Caco-2 (cell line): ENCODE measurements at regions not wholly inside any gene's neighbourhood (a gene's known extent, or its start where the extent isn't known, plus 50 kb on each side); places are given as distances from the start of the nearest gene placed in this dataset.

Experiments
- BruUV-seq: library from RNA; stranded (reverse); fragments of 400-500 nt; replicated peaks from 2 replicates; lab custom pipeline; 2021; lab: Mats Ljungman, UMichigan
- CTCF ChIA-PET: fragments of 300-600 bp; sonication (Branson Sonifier 250); formaldehyde crosslinking; loops from one replicate; lab custom pipeline; 2022; ENCODE audit warnings: antibody characterized with exemption; lab: Charles Lee
- POLR2A ChIA-PET: fragments of 300-600 bp; sonication (Branson Sonifier 250); formaldehyde crosslinking; loops from one replicate; lab custom pipeline; 2022; ENCODE audit warnings: antibody characterized with exemption; lab: Charles Lee
- DNase-seq, 2 experiments: peaks; one replicate each; pipeline versions ENCODE4 v3.0.0 to v3.0.0-alpha.2; 2020 to 2022
- H3K27me3 ChIP-seq: replicated peaks from 2 replicates; pipeline ENCODE4 v1.6.0; 2011; ENCODE audit warnings: low read length; ENCODE audit not compliant: control insufficient read depth, insufficient read depth
- H3K36me3 ChIP-seq: 2 replicates; pipeline ENCODE4 v1.5.1; 2011; ENCODE audit warnings: low read length; ENCODE audit not compliant: control insufficient read depth, insufficient read depth
- H3K4me1 ChIP-seq: fragments of 250-450 bp; sonication (Bioruptor Pico); 2 replicates; pipeline ENCODE4 v1.5.1; 2020; ENCODE audit warnings: mild to moderate bottlenecking
- H3K4me3 ChIP-seq: 2 replicates; pipeline ENCODE4 v1.5.1; 2011; ENCODE audit warnings: low read depth, mild to moderate bottlenecking, control low read depth, low read length
- H3K9me3 ChIP-seq: fragments of 250-450 bp; sonication (Bioruptor Pico); 2 replicates; pipeline ENCODE4 v1.5.1; 2020; ENCODE audit warnings: mild to moderate bottlenecking, moderate library complexity
- H3K27ac Mint-ChIP-seq: one replicate; pipeline ENCODE4 v1.8.0; 2022; ENCODE audit warnings: mixed read lengths; ENCODE audit not compliant: unreplicated experiment
- H3K27me3 Mint-ChIP-seq: one replicate; pipeline ENCODE4 v1.8.0; 2022; ENCODE audit warnings: mixed read lengths; ENCODE audit not compliant: insufficient read depth, unreplicated experiment
- H3K36me3 Mint-ChIP-seq: one replicate; pipeline ENCODE4 v1.8.0; 2022; ENCODE audit warnings: mild to moderate bottlenecking, mixed read lengths; ENCODE audit not compliant: insufficient read depth, unreplicated experiment
- H3K4me1 Mint-ChIP-seq: one replicate; pipeline ENCODE4 v1.8.0; 2022; ENCODE audit warnings: low read depth, mixed read lengths; ENCODE audit not compliant: unreplicated experiment
- H3K4me3 Mint-ChIP-seq: one replicate; pipeline ENCODE4 v1.8.0; 2022; ENCODE audit warnings: mild to moderate bottlenecking, moderate library complexity, mixed read lengths; ENCODE audit not compliant: unreplicated experiment
- H3K9me3 Mint-ChIP-seq: one replicate; pipeline ENCODE4 v1.8.0; 2022; ENCODE audit warnings: mixed read lengths; ENCODE audit not compliant: unreplicated experiment
- CTCF ChIP-seq, 2 experiments: fragments of 200-600 bp in 1 of 2; IDR thresholded peaks; 1 replicate in 1 of 2; 2 replicates in 1 of 2; pipeline versions ENCODE4 v1.5.1 to v1.8.0; 2011 to 2022; ENCODE audit warnings: antibody characterized with exemption in 1 of 2, control low read depth in 1 of 2, inconsistent platforms in 1 of 2, low read depth in 1 of 2, low read length in 1 of 2, mild to moderate bottlenecking in 1 of 2, moderate library complexity in 1 of 2; ENCODE audit not compliant: insufficient read depth in 1 of 2, severe bottlenecking in 1 of 2, unreplicated experiment in 1 of 2
- intact Hi-C: fragments of 100-400 bp; cut with micrococcal nuclease; formaldehyde crosslinking; loops from one replicate; pipeline ENCODE4 v1.10.0; 2022; ENCODE audit not compliant: unreplicated experiment

DNA sequence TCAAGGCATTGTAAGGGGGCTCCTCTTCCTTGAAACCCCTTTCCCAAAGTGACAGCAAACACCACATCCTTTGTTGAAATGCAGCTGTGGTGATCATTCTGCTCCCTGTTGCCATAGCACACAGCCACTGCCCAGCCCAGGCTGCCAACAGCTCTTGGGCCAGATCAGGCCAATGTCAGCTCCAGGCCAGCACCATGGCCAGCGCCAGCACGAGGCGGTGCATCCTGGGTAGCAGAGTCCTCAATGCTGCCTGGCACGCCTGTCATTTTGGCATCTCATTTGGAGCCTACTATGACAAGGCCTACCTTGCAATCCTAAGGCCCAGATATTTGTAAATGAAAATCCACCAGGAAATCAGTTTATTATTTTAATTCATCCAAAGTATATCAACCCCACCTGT is 390.6 kb downstream of the DNAH5 start:
- intact Hi-C loops: no loop called here
- Histone ChIP-seq H3K27me3 (no peaks in the 10 kb centered on the region), H3K4me1 (no peaks in the 10 kb centered on the region), H3K36me3 (no peaks in the 10 kb centered on the region), H3K4me3 (no peak overlapping the region), H3K9me3 (no peaks in the 10 kb centered on the region)
- Mint-ChIP-seq H3K4me3 (no peak overlapping the region), H3K36me3 (no peaks in the 10 kb centered on the region), H3K9me3 (peaks cover 20% of the 10 kb centered on the region), H3K27me3 (peaks cover 4% of the 10 kb centered on the region), H3K27ac (no peak overlapping the region), H3K4me1 (no peaks in the 10 kb centered on the region)
- POLR2A ChIA-PET: interaction anchor here (0.6 kb wide), 1 partner anchor 10 kb away, joined by 3 read pairs; no protein-coding TSS in a partner anchor
- no TSS peak for BruUV-seq
- CTCF ChIA-PET: no interaction called here
- TF ChIP-seq CTCF (IDR thresholded peaks at IDR 0.05; ENCODE audit: insufficient read depth in 1 of 2, low read depth in 1 of 2, low read length in 1 of 2, severe bottlenecking in 1 of 2, unreplicated experiment in 1 of 2): no peak
- DNase-seq: peak; percentile 40 to 64

DNA sequence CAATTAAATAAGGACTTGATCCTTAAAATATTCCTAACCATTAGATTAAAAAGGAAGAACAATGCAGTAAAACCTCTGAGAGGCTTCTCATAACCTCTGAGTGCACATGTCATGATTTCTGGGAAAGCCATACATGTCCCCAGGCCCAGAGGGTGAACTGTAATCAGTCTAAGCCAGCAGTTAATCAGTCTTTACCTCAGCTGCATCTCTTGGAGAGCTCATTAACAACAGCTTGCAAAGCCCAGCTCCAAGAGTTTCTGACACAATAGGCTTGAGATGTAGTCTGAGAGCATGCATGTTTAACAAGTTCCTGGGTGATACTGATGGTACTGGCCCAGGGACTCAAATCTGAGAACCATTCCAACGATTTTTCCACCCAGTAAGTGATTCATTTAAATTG is 392.1 kb downstream of the DNAH5 start:
- H3K4me1 Mint-ChIP-seq: no peaks in the 10 kb centered on the region
- intact Hi-C loops: no loop called here

DNA sequence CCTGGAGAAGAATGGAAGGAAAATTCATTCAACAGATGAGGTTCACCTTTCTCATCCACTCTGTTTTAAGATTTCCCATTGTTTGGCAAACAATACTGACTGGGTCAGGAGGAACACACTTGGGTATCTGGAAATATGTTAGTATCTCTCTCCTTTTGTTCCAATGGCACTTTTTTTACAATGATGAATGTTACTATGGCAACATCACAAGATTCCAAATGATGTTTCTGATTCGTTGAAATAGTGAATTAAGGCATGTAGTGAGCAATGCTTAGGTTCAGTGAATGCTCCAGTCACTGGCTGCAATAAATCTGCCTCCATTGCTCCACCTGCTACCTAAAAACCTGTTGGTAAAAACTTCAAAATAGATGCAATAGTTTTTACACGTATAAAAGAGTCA is 392.8 kb downstream of the DNAH5 start:
- H3K4me3 Mint-ChIP-seq: no peak overlapping the region
- Histone ChIP-seq H3K36me3 (no peaks in the 10 kb centered on the region), H3K9me3 (no peaks in the 10 kb centered on the region), H3K4me3 (no peak overlapping the region), H3K4me1 (no peaks in the 10 kb centered on the region), H3K27me3 (no peaks in the 10 kb centered on the region)
- ChIA-PET CTCF (no interaction called here), POLR2A (no interaction called here)
- H3K4me1 Mint-ChIP-seq: no peaks in the 10 kb centered on the region
- no peaks in the 10 kb centered on the region for H3K36me3 Mint-ChIP-seq
- H3K9me3 Mint-ChIP-seq: peaks cover 9% of the 10 kb centered on the region
- no peak for DNase-seq
- H3K27me3 Mint-ChIP-seq: no peaks in the 10 kb centered on the region
- no peak for TF ChIP-seq CTCF (IDR thresholded peaks at IDR 0.05; ENCODE audit: insufficient read depth in 1 of 2, low read depth in 1 of 2, low read length in 1 of 2, severe bottlenecking in 1 of 2, unreplicated experiment in 1 of 2)
- intact Hi-C loops: no loop called here
- H3K27ac Mint-ChIP-seq: no peak overlapping the region
- no TSS peak for BruUV-seq

More for the DNA sequence above, 392.1 kb downstream of the DNAH5 start:
- Mint-ChIP-seq H3K4me3 (no peak overlapping the region), H3K9me3 (peaks cover 9% of the 10 kb centered on the region), H3K27ac (no peak overlapping the region), H3K36me3 (no peaks in the 10 kb centered on the region), H3K27me3 (no peaks in the 10 kb centered on the region)
- no peaks in the 10 kb centered on the region for H3K9me3 ChIP-seq
- BruUV-seq: no TSS peak
- H3K36me3 ChIP-seq: no peaks in the 10 kb centered on the region
- no peak for DNase-seq
- H3K4me3 ChIP-seq: no peak overlapping the region
- TF ChIP-seq CTCF (IDR thresholded peaks at IDR 0.05; ENCODE audit: insufficient read depth in 1 of 2, low read depth in 1 of 2, low read length in 1 of 2, severe bottlenecking in 1 of 2, unreplicated experiment in 1 of 2): no peak
- no peaks in the 10 kb centered on the region for H3K4me1 ChIP-seq
- ChIA-PET CTCF (no interaction called here), POLR2A (no interaction called here)
- no peaks in the 10 kb centered on the region for H3K27me3 ChIP-seq
